Right lobe of liver (tissue), 6 donors: ENCODE measurements at regions not wholly inside any gene's neighbourhood (a gene's known extent, or its start where the extent isn't known, plus 50 kb on each side); places are given as distances from the start of the nearest gene placed in this dataset.

Experiments
- ATAC-seq, 4 donors: fragments of 200-7000 bp; cut with Tn5 transposase; one replicate each; pipeline ENCODE4 v1.9.1; 2020; ENCODE audit warnings: mild to moderate bottlenecking in 4 of 4, moderate library complexity in 4 of 4
- DNase-seq, 3 donors: peaks; one replicate each; pipeline ENCODE4 v3.0.0-alpha.2; 2020
- H3K27ac ChIP-seq, 3 donors: fragments of 200-600 bp; one replicate each; pipeline ENCODE4 v1.8.0; 2022
- H3K27me3 ChIP-seq, 2 donors: fragments of 200-600 bp; one replicate each; pipeline ENCODE4 v1.8.0; 2022
- H3K36me3 ChIP-seq, 4 donors: fragments of 200-600 bp; sonication (generic) in 1 of 4; one replicate each; pipeline versions ENCODE4 v1.5.1 to v1.8.0; 2017 to 2022; ENCODE audit warnings: control low read depth in 1 of 4
- H3K4me1 ChIP-seq, 4 donors: fragments of 200-600 bp; sonication (generic) in 1 of 4; one replicate each; pipeline versions ENCODE4 v1.5.1 to v1.8.0; 2017 to 2022; ENCODE audit warnings: control low read depth in 1 of 4
- H3K4me3 ChIP-seq, 3 donors: fragments of 200-600 bp; one replicate each; pipeline ENCODE4 v1.8.0; 2022
- H3K9me3 ChIP-seq, 4 donors: fragments of 200-600 bp; sonication (generic) in 1 of 4; one replicate each; pipeline versions ENCODE4 v1.5.1 to v1.8.0; 2017 to 2022; ENCODE audit warnings: control low read depth in 1 of 4
- POLR2A ChIP-seq: fragments of 450-650 bp; IDR thresholded peaks from one replicate; pipeline ENCODE4 v1.6.1; 2017; ENCODE audit warnings: antibody characterized with exemption, mild to moderate bottlenecking
- WGBS: methylation state at CpG from one replicate; pipeline ENCODE4 v1.1.6; 2018; ENCODE audit warnings: low coverage, low lambda C conversion rate; ENCODE audit not compliant: insufficient coverage; ENCODE audit errors: missing lambda C conversion rate; 5-methylcytosine and 5-hydroxymethylcytosine counted together
- intact Hi-C, 2 donors: fragments of 100-400 bp; cut with DNase I; formaldehyde crosslinking; loops; one replicate each; pipeline versions ENCODE4 v1.11.2 to v1.14.1; 2022
- TF ChIP-seq, protein P1 (sequence below), 4 donors: fragments of 200-600 bp in 3 of 4; fragments of 450-650 bp in 1 of 4; IDR thresholded peaks; one replicate each; pipeline versions ENCODE4 v1.5.1 to v1.8.0; 2016 to 2022; ENCODE audit warnings: antibody characterized with exemption in 4 of 4, mild to moderate bottlenecking in 2 of 4
- donor health status: DM: no; HTN: yes; CAD: no.
- donor health status: DM: no; HTN: no; CAD: no.
- donor health status: DM: no; HTN: no; CAD: no.
- donor health status: DM: no; HTN: yes; CAD: no.
- donor health status: DM: no; HTN: yes; CAD: no.

DNA sequence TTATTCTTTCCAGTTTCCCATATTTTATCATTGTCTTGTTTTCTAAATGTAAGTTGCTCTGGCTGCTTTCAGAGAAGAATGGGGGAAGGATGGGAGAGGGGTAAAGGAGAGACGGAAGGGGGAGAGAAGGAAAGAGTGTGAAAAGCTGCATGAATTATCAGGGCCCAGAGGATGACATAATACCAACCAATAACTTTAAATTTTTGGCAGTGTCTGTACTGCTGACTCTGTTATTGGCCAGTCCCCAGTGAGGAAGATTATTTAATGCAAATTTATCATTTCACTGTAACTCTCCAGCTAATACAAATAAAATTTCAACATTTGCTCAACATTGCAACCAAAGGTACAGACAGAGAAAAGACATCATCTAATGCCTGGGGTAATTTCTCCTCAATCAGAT, 551.7 kb upstream of the CFAP20DC start:
- intact Hi-C loops: no loop called here
- Histone ChIP-seq H3K4me1 (no peaks in the 10 kb centered on the region), H3K36me3 (no peaks in the 10 kb centered on the region), H3K4me3 (no peak overlapping the region), H3K9me3 (no peaks in the 10 kb centered on the region), H3K27me3 (no peaks in the 10 kb centered on the region), H3K27ac (no peak overlapping the region)
- ATAC-seq (no peak), DNase-seq (no peak)
- TF ChIP-seq, protein P1, sequence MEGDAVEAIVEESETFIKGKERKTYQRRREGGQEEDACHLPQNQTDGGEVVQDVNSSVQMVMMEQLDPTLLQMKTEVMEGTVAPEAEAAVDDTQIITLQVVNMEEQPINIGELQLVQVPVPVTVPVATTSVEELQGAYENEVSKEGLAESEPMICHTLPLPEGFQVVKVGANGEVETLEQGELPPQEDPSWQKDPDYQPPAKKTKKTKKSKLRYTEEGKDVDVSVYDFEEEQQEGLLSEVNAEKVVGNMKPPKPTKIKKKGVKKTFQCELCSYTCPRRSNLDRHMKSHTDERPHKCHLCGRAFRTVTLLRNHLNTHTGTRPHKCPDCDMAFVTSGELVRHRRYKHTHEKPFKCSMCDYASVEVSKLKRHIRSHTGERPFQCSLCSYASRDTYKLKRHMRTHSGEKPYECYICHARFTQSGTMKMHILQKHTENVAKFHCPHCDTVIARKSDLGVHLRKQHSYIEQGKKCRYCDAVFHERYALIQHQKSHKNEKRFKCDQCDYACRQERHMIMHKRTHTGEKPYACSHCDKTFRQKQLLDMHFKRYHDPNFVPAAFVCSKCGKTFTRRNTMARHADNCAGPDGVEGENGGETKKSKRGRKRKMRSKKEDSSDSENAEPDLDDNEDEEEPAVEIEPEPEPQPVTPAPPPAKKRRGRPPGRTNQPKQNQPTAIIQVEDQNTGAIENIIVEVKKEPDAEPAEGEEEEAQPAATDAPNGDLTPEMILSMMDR (IDR thresholded peaks at IDR 0.05): no peak
- no peak for TF ChIP-seq POLR2A
- 70% methylated on average over 1 of the region's 1 CpG for WGBS

DNA sequence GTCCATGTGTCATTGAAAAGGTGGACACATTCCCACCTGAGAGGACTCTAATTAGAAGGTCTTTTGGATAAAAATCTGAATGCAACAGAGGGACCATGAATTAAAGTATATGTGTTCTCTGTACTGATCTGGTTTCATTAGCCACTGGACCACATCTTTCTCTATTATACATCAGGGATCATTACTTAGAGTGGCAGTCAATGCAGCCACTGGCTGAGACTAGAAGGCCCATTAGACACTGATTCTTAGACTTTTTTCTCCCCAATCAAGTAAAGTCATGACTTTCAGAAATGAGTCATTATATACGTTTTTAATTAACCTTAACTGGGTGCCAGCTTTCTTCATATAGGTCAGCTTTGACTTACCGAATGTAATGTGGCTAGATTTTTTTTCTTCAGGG, 550.8 kb upstream of the CFAP20DC start:
- no peak for ATAC-seq
- Histone ChIP-seq H3K9me3 (no peaks in the 10 kb centered on the region), H3K27me3 (no peaks in the 10 kb centered on the region), H3K4me3 (no peak overlapping the region), H3K27ac (no peak overlapping the region), H3K4me1 (no peaks in the 10 kb centered on the region), H3K36me3 (no peaks in the 10 kb centered on the region)
- WGBS: 60% methylated on average over 2 of the region's 2 CpGs
- no peak for TF ChIP-seq POLR2A
- TF ChIP-seq, protein P1 (IDR thresholded peaks at IDR 0.05): no peak
- DNase-seq: no peak
- intact Hi-C loops: no loop called here

DNA sequence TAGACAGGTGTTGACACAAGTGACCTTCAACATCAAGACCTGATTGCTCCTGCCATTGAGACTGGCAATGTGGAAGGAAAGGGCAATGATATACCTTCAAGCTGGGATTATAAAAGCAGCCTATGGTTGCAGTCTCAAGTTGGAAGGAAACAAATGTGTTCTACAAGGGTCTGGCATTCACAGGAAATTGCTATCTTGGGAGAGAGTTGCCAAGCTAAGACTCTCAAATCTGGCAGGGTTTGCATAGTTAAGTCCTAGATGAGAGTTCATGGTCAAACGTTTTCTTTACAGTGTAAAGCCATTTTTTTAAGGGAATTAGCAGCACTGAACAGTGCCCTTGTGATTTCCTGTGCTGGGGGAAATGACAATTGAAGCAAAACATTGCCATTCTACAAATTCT, 546.9 kb upstream of the CFAP20DC start:
- Histone ChIP-seq H3K27ac (no peak overlapping the region), H3K4me1 (no peaks in the 10 kb centered on the region), H3K4me3 (no peak overlapping the region), H3K9me3 (no peaks in the 10 kb centered on the region), H3K27me3 (no peaks in the 10 kb centered on the region), H3K36me3 (no peaks in the 10 kb centered on the region)
- TF ChIP-seq POLR2A: no peak
- TF ChIP-seq, protein P1 (IDR thresholded peaks at IDR 0.05): no peak
- intact Hi-C loops: no loop called here
- 7% methylated on average over 1 of the region's 1 CpG for WGBS
- DNase-seq: no peak
- no peak for ATAC-seq

DNA sequence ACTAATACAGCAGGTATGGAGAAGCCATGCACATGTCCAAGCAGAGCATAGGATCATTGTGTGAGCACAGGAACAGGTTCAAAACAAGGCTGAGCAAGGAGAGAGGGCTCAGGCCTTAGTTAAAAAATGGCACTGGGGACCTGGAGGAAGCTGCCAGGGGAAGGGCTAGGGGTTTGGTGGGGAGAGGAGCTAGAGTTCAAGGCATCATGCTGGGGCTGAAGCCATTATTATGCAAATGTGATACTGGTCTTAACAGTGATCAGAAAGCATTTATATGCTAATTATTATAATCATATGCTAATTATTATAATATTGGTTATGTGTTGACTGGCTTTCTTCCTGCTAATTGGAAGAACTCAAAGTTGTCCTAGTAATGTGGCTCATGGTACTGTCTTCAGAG, 546.0 kb upstream of the CFAP20DC start:
- Histone ChIP-seq H3K9me3 (no peaks in the 10 kb centered on the region), H3K36me3 (no peaks in the 10 kb centered on the region)
- intact Hi-C loops: no loop called here

DNA sequence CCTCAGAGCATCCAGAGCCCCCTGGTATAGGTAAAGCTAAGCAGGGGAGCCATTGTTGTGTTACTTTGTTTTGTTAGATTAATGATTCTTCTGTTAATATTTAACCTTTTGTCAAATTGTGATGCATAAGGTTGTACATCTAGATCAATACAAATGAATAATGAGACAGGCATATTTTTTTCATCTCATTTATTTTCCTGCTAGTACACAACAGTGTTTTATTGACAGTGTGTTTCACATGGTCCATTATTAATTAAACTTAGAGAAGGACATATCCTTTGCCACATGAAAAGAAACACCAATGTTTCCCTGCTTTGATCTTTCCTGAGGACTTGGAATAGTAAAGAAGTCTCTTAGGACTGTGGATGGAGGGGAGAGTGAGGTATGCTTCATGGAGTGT, 543.6 kb upstream of the CFAP20DC start:
- Histone ChIP-seq H3K27ac (no peak overlapping the region), H3K36me3 (no peaks in the 10 kb centered on the region), H3K27me3 (no peaks in the 10 kb centered on the region), H3K4me3 (no peak overlapping the region), H3K4me1 (no peaks in the 10 kb centered on the region), H3K9me3 (no peaks in the 10 kb centered on the region)
- DNase-seq (no peak), ATAC-seq (no peak)
- intact Hi-C loops: no loop called here
- TF ChIP-seq, protein P1 (IDR thresholded peaks at IDR 0.05): no peak
- TF ChIP-seq POLR2A: no peak

More for the DNA sequence above, 546.0 kb upstream of the CFAP20DC start:
- H3K27me3 ChIP-seq: no peaks in the 10 kb centered on the region
- TF ChIP-seq POLR2A: no peak
- TF ChIP-seq, protein P1 (IDR thresholded peaks at IDR 0.05): no peak
- no peak overlapping the region for H3K4me3 ChIP-seq
- DNase-seq: no peak
- no peaks in the 10 kb centered on the region for H3K4me1 ChIP-seq
- ATAC-seq: no peak
- H3K27ac ChIP-seq: no peak overlapping the region
